NCI-H524 treated with DMSO at 0.1 percent for 48 hours (cell line): ENCODE measurements at regions not wholly inside any gene's neighbourhood (a gene's known extent, or its start where the extent isn't known, plus 50 kb on each side); places are given as distances from the start of the nearest gene placed in this dataset.

ENCODE experiments used
- DNase-seq: peaks from one replicate; lab custom pipeline; 2025; lab: John Stamatoyannopoulos, UW

DNA sequence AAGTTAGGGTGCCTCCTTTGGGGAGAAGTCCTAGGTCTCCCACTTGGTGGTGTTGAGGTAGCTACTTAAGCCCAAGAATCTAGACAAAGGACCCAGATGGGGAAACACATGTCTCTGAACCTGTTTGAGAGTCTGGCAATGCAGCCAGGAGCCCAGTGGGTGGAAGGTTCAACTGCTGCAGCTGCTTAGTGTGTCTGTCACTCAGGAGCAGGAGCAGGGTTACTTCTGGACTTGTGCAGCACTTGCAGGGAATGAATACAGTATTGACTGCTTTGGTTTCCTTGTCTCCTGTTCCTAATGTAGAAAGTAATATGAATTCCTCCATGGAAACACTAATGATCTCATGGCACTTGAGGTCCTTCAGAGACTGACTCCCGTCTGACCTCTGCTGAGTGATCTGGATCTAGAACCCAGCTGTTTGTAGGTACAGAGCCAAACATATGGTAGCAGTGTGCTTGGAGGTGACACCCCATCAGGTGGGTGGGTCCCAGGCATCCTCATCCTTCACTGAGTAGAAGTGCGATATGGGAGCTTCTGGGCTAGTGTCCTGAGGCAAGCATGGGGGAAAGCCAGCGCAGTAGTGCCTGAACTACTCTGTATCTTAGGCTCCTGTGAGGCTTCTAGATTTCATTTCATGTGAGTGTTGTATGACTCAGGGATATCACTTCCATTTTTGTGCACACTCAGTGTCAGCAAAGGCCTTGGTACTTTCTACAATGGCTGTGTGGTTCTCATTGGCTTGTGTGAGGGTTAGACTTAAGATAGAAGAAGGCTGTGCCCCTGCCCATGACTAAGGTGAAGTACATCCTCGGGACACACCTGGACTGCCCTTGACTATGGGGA, 85.0 kb upstream of the WDR1 start:
- no peak for DNase-seq

DNA sequence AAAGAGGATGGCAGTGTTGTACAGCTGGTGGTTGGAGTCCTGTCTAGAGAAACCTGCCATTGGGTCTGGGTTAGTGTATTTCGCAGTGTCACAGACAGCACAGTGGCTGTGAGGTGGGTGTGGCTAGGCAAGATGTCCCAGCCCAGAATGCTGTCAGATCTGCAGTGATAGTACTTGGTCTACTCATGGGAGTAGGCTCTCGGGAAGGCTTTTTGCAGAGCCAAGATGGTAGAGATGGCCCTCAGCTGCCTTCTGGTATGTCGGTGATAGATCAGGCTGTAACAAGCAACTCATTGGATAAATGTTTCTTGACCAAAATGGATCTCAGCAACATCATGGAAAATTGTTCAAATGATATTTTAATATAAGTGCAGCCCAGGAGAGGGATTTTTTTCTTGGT, 84.3 kb upstream of the WDR1 start:
- no peak for DNase-seq

DNA sequence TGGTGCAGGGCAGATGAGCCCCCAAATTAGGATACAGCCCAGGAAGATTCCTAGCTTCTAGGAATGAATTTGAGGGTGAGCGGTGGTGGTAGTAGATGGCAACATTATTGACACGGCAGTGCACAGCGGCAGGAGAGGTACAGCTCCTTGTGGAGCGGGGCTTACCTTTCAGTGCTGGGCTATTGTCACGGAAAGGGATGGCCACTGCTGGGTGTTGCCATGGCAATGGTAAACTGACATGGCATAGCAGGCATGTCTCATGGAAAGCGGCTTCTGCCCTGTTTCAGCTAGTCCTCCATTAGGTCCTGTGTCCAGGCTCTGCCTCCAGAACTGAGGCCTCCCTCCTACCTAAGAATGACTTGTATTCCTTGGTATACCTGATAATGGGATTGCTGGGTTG, 81.8 kb upstream of the WDR1 start:
- no peak for DNase-seq

DNA sequence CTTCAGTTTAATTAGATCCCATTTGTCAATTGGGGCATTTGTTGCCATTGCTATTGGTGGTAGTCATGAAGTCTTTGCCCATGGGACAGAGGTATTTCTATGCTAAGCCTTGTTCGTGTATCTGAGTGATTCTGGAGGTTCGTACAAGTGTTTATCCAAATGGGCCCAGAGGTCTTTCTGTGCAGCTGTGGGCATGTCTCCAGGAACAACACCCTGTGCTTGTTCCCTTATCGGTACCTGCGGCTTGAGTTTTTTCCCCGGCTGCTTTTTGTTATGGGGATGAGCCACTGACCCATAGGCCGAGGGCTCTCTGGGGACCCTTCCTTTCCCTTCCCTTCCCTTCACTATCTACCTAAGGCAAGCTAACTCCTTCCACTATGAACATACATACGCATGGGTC, 81.4 kb upstream of the WDR1 start:
- DNase-seq = no peak

DNA sequence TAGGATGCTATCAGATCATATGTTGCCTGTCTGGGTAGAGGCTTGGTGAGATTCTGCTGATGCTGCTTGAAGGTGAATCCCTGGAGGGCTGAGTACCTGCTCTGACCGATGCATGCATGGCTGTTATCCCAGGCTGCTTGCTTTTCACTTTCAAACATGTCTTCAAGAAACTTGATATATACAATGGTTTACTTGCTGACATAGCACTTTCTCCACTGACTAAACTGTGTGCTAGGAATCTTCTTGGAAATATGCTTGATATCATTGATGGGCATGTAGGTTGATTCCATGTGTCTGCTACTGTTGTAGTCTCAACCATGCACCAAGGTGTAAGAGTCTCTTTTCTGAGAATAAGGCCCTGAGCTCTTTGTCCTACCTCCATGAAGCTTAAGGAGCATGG, 79.6 kb upstream of the WDR1 start:
- no peak for DNase-seq

DNA sequence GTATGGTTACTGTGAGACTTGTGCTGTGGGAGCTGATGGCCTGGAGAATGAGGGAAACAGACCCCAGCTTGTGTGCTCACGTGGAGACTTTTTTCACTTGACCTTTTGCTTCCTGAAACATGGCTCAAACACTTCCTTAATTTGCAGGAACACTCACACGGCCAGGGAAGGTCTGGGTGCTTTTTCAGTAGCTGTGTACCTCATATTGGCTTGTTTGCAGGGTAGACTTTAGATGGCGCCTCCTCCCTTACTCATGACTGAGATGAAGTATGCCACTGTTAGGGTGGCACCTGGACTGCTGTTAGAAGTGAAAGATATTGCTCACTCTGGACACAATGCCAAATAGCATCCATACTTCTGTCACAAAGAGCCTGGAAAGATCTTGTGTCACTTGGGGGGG, 75.7 kb upstream of the WDR1 start:
- DNase-seq = no peak

DNA sequence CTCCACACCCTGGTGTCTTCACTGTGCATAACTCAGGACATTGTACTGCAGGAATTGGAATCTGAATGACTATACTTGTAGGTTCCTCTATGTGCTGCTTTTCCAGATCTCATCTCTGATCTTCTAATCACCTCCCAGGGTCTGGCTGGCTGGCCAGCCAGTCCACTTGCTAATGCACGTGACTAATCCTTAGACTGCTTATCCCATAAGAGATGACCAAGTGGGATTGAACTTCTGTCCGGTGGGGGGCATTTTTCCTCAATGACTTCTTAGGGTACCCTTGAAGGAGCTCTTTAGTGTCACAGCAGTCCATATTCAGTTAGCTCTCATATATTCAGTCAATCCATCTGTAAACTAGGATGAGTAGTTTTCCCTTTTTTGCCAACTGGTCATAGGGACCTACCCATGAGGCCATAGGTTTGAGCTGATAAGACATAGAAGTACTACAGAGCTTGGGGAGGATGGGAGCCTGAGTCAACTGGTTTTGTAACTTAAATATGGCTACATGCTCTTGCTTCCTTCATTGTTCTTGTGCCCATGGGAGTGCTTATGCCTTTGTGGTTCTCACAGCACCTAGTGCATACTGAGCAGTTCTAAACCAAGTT, 71.9 kb upstream of the WDR1 start:
- no peak for DNase-seq

DNA sequence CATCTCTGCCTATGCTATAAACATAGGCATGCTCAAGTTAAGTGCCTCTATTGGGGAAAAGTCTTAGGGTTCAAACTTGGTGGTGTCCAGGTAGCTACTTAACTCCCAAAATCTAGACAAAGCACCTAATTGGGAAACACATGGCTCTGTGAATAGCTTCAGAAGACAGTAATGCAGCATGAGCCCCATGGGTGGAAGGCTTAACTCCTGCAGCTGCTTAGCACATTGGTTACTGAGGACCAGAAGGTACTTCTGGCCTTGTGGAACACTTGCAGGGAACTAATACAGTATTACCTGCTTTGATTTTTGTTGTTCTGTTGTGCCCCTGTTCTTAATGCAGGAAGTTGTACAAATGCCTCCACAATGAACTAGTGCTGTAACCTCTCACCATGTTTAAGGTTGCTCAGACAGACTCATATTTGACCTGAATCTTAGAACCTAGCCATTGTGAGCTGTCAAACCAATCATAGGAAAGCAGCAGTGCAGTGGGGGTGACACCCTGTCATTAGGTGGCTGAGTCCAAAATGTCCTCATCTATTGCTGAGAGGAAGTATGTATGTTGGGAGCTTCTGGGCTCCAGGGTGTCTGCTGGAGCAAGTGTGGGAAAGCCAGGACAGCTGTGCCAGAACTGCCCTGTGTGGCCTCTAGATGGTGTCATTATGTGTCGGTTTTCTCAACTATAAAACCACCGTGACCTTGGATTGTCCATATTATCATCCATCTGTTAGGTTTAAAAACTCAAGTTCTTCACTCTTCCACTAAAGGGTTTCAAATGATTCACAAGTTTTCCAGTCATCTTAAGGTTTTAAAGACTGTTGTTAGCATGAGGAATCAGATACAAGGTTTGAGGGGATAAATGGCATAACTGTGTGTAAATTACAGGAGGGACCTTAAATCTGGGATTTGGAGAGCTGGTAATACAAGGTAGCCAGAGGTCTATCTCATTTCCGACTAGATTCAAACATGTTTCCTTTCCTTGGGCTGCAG, 69.9 kb upstream of the WDR1 start:
- DNase-seq = no peak

DNA sequence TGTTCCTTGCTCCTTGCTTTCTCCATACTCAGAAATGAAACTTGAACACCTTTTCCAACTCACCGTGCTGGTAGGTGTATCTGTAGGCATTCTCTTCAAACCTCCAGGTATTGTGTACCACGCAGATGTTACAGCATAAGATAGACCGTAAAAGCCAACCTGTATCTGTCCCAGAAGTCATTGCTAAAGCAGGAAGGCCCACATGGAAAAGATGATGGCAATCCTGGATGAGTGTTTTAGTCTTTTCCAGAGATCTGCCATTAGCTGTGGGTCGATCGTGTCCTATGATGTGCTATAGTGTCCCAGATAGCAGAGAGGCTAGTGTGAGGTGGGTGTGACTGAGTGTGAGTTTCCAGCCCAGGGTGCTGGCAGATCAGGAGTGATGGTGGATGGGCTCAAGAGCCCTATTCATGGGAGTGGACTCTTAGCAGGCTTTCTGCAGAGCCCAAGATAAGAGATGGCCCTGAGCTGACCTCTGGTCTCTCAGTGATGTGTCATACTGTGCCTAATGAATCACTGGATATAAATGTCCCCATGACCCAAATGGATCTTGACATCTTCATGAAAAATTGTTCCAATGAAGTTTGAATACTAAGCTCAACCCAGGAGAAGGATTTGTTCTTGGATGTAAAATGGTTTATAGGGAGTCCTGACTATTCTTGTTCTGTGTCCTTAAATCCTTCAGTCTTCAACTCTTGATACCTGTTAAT, 69.1 kb upstream of the WDR1 start:
- DNase-seq = no peak

DNA sequence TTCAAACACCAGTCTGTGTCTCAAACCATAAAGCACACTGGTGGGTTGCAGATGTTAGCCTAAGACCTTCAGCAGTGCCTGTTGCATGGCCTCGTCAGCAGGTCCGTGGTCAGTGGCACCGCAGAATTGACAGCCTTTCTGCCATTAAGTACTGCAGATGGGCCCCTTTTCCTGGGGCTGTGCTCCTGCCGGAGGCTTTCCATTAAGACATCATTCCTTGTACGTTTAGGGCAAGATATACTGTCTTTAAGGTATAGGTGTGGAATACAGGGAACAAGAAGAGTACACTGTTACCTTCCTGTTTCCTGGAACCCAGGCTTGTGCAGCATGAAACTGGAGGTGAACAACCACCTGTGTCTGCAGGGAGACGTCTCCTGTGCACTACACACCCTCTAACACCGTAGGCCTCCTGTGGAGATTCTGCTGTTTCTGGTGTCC, 67.9 kb upstream of the WDR1 start:
- no peak for DNase-seq

DNA sequence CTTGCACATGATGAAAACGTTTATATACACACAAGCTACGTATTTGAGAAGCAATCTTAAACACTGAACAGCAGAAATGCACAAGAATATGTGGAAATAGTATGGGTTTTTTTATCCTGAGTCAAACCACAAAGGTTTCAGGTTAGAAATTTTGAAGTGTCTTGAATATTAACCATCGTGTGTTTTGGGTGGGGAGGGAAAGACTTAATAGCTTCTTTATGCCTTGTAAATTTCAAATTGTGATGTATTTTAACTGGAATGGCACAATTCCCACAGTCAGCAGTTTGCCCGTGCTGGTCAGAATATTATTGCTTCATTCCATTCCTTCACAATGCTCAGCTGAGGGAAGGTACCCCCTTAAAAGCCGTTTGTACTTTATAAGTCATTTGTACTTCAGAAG, 67.4 kb upstream of the WDR1 start:
- DNase-seq = no peak

DNA sequence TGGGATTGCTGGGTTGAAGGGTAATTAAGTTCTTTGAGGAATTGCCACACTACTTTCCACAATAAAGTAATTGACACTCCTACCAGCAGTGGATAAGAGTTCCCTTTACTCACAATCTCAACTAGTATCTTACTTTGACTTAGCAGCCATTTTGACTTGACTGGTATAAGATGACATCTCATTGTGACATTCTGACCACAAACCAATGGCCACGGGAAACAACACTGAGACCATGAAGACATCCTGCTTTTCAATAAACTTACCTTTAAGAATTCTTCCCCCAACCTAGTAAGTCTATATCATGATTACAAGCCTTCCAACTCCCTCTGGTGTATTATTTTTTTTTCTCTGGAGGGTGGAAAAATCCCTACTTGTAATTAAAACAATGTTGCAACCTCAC, 66.9 kb upstream of the WDR1 start:
- no peak for DNase-seq

DNA sequence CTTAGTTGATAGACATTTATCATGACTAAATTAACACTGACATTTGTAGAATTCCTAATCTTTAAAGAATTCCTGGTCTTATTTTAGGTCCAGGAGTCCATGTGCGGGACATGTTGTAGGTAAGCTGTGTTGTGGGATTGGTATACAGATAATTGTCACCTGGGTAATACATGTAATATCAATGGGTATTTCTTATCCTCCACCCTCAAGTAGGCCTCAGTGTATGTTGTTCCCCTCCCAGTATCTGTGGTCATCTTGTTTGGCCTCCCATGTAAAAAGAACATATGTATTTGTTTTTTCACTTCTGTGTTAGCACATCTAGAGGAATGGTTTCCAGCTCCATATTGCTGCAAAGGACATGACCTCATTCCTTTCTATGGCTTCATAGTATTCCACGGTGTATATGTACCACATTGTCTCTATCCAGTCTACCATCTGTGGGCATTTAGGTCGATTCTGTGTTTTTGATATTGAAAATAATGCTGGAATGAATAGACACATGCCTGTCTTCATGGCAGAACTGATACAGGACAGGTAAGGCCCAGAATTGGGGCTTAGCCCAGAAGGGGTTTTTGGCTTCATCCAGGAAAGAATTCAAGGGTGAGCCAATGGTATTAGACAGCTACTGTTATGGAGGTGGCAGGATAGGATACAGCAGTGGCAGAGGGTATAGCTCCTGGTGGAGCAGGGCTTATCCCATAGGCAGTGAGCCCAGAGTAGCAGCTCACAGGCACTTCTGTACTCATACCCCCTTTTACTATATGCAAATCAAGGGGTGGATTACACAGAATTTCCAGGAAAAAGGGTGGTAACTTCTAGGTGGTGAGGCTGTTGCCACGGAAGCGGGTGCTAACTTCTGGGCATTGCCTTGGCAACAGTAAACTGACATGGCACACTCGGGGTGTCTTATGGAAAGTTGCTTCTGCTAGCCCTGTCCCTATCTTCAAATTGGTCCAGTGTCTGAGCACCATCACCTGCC, 66.1 kb upstream of the WDR1 start:
- DNase-seq = no peak

DNA sequence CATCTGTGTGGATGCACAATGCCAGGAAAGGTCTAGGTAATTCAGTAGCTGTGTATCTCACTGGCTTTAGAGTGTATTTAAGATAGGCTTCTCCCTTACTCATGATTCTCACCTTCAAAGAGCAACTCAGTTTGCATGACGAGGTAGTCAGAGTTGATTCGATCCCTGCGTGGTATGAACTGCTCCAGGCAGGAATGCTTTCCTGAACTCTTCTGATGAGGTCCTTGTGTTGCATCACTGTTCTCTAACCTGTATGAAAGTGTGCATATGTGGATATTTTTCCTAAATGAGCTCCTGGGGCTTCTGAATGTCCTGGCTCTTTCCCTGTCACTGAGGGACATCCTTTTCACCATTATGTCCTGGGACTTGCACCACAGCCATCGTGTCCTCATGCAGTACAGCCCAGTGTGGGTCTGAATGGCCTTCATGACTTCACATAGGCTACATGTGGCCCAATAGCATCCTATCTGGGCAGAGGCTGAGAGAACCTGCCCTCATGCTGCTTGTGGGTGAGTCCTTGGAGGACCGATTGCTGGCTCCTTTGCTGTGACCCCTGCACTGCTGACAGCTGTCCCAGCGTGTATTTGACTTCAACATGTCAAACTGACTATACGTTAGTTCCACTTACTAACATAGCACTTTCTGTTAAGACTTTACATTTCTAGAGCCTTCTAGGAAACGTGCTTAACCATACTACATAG, 65.3 kb upstream of the WDR1 start:
- DNase-seq = no peak

DNA sequence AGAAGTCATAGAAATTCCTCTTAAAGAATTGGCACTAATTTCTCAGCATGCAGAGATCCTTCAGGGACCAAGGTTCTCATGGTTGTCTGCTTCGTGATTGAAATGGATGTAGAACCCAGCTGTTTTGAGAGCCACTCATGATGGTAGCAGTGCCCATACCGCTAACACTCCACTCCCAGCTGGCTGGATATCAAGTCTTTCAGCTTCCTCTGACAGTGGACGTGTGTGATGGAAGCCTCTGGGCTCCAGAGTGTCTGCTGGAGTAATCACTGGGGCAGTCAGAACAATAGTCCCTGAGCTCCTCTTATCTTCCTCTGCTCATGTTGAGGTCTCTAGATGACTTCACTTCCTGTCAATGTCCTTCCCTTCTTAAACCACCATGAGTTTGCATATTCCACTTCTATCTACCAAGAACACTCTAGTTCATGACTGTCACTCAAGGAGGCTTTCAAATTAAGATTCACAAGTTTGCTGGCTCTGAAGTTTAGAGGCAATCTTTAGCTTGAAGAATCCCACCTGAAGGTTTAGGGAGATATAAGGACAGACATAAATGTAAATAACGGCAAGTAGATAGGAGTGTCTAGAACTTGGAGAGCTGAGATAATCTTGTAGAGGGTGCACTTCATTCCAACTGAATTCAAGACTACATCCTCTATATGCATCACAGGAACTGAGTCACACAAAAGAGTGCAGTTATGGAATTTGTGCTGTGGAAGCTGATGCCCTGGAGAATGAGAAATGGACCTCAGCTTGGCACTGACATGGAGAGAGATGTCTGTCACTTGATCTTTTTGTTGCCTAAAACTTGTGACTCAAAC, 64.5 kb upstream of the WDR1 start:
- no peak for DNase-seq

DNA sequence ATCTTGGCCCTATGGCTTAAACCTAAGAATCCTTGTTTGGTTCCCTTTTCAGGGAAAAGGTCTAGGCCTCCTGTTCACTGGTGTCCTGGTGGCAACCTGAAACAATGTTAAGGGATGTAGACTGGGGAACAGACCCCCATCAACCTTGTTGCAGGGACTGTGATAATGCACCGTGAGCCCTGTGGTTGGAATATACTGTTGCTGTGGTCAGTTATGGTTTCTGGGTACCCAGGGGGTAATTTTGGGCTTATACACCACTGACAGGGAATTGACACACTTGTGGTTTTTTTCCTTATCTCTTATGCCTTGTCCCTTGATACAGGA, 64.0 kb upstream of the WDR1 start:
- no peak for DNase-seq

DNA sequence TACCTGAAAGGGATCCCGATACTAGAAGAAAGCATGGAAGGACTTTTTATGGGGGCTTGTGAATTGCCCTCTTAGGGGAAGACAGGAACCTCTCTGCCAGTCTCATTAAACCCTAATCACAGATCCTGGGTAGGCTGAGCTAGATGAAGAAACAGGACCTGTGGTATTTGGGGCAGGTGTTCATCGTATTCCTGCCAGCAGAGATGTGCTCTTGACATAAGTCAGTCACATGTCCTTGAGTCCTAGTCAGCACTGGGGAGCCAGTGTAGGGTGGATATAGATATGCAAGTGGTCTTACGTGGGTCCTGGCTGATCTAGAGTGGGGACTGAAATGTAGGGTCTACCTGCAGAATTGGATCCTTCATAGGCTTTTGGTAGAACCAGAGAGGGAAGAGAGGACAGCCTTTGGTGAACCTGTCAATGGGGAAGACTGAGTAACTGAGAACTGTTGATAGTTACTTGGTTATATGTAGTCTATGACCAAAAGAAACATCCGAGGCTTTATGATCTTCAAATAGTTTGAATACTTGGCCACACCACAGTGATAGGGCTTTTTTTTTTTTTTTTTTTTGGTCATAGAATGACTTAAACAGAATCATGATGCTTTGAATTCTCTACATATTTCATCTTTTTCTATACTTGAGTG, 63.5 kb upstream of the WDR1 start:
- DNase-seq = no peak

DNA sequence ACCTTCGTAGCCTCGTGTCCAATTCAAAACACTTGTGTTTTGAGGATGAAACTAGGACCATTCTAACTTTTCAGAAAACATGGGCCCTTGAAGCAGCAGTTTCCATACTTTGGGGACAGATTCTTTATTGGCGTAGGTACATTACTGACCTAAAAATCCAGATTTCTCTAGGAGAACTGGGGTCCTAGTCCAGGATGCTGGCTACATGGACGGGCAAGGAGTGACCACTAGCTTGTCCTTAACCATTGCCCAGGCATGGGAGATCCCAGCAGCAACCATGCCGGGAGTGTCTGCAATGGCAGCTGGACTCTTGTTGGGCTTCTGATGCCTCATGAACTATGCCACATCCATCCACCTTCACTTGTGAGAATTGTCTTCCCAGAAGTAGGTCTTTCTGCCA, 62.2 kb upstream of the WDR1 start:
- no peak for DNase-seq

DNA sequence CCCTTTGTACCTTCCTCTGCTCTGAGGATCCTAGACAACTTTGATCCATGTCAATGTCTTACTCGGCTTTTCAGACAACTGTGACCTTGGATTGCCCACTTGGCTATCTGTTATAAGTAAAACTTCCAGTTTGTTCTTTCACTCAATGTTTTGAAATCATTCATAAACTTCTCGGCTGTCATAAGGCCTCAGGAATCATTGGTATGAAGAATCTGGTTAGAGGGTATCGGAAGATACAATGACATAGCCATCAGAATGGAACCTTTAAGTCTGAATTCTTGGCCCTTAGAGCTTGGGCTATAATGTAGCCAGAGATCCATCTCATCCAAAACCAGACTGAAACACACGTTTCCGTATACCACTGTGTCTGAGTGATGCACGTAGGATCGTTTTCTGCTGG, 59.0 kb upstream of the WDR1 start:
- DNase-seq = no peak
